ENCODE measurements at regions not wholly inside any gene's neighbourhood (a gene's known extent, or its start where the extent isn't known, plus 50 kb on each side); places are given as distances from the start of the nearest gene placed in this dataset.
"Not testable (repeated sequence)": the region's sequence is repeated elsewhere in the genome, so short reads cannot be mapped to it uniquely, and the experiment has no call there.

GRCh38 chr2:16974688-16975087 is 309.1 kb upstream of the CYRIA start:
- DNase-seq: no peak

DNA sequence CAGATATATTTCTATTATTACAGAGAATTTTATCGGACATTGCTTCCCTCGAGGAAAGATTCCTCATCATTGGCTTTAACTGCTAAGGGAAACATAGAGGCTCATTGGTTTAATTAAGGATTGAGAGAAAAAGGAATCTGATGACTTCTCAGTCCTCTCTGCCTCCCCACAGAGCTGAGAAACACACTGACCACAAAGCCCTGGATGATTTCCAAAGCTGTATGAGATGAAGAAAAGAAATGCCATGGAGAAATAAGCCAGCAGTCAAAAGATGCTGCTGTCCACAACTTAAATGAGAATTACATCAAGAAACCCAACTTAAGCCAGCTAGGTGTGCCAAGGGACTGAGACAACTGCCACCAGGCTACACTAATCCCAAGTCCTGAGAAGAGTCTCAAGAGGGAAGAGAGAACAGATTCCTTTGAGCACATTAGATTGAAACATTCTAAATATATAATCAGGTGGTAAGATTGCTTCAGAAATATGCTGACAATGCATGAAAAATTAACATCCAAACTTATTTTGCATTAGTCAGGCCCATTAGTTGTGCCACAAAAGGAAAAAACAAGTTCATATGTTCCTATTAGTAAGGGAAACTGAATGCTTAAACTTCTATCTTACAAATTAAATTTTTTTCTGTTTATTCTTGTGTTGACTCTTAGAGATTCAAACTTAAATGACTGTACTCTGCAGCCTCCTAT is 308.1 kb upstream of the CYRIA start:
- DNase-seq: no peak

DNA sequence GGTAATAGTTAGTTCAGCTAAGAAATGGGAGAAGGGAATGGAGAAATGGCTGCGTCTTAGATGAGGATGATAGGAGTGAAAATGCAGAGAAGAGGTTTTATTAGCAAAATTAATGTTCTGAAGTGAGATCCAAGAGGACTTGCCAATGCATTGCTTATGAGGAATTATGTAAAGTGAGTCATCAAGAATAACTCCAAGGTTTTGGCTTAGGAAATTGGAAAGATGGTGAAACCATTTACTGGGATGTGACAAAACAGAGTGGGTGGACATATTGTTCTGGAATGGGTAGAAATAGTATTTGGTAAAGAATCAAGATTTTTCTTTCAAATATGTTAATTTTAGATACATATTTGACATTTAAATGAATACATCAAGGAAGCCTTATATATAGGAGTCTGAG is 306.6 kb upstream of the CYRIA start:
- no peak for DNase-seq

- DNase-seq: no peak
These were observed 306.1 kb upstream of the CYRIA start for GRCh38 chr2:16971722-16972234.

- not testable (repeated sequence) for DNase-seq
These were observed 305.3 kb upstream of the CYRIA start for GRCh38 chr2:16970948-16971347.

DNA sequence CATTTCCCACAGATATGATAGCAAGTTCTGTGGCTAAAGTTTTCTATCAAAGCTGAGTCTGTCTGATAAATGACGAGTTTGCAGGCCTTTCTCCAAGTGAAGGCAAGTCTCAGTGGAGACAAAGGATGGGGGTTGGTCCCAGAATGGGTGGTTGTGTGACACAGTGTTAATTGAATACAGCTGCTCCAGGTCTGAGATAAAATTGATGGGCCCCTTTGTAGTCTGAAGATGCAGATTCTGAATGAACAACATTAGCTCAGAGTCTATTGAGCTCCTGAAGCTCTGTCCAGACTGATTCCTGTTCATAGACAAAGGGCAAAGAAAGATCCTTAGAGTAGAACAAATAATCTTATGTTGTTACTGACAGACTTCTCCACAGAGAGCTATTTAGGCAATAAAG is 296.9 kb upstream of the CYRIA start:
- DNase-seq: no peak

DNA sequence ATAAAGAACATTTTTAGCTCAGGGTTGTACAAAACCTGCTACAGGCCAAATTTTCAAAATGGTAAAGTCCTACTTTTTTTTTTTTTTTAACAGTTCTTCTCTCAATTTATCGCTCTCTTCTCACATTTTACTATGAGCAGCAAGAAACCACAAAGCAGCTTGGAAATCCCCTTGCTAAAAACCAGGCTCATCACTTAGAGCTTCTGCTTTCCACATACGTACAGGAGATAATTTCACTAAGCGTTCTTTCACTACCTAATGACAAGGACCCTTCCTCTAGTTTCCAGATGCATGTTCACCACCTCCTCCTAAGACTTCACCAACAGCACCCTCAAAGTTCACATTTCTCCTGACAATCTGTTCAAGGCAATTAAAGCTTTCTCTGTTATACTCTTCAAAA is 294.9 kb upstream of the CYRIA start:
- DNase-seq: no peak

GRCh38 chr2:16958266-16958665 is 292.6 kb upstream of the CYRIA start:
- DNase-seq: no peak

DNA sequence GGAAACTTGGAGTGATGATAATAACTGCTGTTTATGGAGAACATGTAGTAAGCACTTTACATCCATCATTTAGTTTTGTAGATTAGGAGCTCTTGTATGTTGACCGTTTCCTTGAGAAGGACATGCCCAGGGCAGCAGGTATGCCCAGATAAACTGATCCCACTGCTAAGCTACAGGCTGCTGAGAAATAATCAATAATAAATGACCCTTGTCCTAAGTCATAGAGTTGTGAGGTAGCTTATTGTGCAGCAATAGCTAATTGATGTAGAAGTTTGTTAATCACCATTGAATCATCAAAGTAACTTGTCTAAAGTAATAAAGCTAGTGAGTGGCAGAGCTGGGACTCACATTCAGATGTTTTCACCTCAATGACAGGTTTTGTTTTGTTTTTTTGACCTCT is 287.2 kb upstream of the CYRIA start:
- no peak for DNase-seq

DNA sequence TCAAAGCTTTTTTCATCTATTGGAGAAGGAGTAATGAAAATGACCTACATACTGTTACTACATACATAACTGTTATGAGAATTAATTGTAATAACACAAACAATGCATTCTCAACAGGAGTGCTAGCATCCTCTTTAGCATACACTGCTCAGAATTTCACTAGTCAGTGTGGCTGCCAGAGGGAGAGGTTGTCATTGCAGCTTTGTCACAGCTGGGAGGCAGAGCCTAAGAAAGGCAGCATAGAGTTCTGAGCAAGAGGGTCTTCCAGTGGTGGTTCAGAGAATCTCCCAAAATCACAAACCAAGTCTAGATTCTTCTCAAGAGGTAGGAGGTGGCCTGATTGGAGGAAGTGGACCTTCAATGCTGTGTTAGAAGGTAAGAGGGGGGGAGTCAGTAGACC is 286.7 kb upstream of the CYRIA start:
- no peak for DNase-seq

- no peak for DNase-seq
These were observed 284.8 kb upstream of the CYRIA start for GRCh38 chr2:16950436-16950835.

GRCh38 chr2:16948710-16949109 is 283.1 kb upstream of the CYRIA start:
- no peak for DNase-seq

- no peak for DNase-seq
These were observed 282.4 kb upstream of the CYRIA start for GRCh38 chr2:16948053-16948452.

DNA sequence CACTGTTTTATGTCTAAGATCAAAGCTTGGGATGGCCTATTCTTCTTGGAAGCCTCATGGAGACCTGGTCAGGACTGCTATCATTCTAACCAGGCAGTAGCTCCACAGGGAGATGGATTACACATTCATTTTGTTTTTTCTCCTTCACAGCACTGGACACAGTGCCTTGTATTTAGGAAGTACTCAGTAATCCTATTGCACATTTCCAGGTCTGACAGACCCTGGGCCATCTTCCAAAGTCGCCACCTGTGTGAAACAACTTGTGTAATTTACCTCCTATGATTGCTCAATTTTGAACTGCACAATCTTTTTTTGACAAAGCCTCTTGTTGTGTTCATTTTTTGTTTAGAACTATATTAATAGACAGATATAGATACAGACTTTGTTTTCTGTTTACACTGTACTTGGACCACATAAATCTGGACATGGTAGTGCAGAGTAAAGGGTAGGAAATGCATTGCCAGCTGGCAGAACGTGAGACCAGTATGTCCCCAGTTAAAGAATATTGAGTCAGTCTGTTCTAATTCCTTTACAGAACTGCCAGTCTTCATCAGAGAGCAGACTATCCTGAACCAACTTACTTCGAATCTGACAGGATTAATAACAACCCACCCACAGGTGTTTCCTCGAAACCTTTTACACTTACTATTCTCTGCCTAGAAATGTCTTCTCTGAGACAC is 277.8 kb upstream of the CYRIA start:
- DNase-seq: no peak

DNA sequence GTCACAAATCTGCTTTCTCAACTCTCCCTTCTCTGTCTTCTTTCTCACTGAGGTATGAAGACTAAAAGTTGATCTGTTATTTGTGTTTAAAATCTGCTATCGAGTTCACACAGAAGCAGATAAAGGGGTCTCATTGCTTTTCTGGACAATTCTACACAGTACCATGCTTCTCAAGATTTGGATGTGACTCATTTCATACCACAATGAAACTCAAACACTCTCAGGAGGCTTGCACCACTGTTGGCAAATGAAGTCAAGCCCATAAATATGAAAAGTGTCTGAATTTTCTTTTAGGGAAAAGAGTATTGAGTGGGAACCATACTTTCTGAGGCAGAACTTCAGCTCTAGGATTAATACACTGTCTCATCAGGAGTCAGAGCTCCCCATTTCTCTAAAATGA is 274.6 kb upstream of the CYRIA start:
- no peak for DNase-seq

DNA sequence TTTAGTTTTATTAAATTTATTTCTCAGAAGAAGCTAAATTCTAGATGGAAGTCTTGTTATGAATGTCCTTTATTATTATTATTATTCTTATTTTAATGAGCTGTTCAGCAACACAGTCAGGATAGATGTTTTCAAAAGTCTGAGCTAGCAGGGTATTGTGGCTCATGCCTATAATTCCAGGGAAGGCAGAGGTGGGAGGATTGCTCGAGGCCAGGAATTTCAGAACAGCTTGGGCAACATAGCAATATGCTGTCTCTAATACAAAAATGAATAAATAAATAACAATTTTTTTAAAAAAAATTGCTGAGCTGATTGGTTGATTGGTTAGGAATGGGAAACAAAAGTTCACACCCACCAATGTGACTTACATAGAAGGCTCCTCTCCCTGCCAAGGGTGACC is 274.1 kb upstream of the CYRIA start:
- no peak for DNase-seq

- DNase-seq: no peak
These were observed 267.7 kb upstream of the CYRIA start for GRCh38 chr2:16933355-16933754.

DNA sequence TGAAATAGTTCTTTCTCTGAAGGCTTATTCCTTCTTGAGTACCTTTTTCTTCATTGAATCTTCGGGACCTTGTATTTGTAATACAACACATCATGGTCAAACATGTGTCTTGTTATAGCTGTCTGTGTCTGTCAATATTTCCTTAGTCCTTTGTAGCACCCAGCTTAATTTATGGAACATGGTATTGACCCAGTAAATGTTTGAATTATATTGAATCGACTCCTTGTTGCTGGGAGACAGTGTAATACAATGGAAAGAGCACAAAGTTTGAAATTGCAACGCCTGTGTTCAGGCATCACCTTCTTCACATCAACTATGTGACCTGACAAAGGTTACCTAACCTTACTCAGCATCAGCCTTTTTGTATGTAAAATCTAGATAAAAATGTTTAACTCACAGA is 267.2 kb upstream of the CYRIA start:
- no peak for DNase-seq

DNA sequence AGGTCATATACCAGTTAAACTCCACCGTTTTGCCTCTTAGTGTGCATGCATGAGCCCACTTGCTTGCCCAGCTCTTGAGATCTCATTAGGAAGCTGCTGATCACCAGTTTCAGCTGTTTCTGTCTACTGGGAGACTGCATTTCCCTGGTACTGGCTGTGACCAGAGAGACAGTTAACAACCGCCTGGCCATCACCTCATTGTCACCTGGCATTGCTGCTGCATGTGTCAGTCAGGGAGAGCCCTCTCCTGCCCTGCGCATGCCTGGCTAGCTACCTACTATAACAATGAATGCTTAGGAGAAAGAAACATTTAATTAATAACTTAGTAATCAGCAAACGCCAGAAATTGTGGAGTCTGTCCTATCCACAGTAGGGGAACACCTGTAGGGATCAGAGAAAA is 265.8 kb upstream of the CYRIA start:
- no peak for DNase-seq

DNA sequence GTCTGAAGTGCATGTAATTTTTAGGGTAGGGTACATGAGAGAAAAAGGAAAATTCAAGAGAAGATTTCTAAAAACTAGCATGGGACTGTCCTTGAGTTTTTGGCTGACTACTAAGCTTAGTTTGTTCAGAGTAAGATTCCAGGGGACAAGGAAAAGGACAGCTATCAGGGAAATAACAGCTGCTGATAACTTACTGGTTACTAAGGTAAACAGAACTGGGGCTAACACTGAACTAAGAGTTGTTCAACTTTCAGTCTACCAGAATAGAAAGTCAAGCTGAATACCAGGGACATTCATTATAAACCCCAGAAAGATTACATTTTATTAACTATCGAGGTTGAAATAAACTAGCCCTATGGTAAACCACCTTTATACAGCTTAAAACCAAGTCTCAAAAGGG is 261.8 kb upstream of the CYRIA start:
- DNase-seq: no peak

GRCh38 chr2:16925145-16925544 is 259.5 kb upstream of the CYRIA start:
- no peak for DNase-seq

DNA sequence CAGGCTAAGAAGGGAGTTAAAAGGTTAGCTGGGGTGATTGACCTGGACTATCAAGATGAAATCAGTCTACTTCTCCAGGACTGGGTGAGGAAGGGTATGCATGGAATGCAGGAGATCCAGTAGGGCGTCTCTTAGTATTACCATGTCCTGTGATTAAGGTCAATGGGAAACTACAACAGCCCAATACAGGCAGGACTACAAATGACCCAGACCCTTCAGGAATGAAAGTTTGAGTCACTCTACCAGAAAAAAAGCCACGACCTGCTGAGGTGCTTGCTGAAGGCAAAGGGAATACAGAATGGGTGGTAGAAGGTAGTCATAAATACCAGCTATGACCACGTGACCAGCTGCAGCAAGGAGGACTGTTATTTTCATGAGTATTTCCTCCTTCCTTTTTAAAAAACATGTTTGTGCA is 249.7 kb upstream of the CYRIA start:
- DNase-seq: not testable (repeated sequence)

- DNase-seq: no peak
These were observed 246.1 kb upstream of the CYRIA start for GRCh38 chr2:16911746-16912145.
